GM12865 (cell line): ENCODE measurements at regions not wholly inside any gene's neighbourhood (a gene's known extent, or its start where the extent isn't known, plus 50 kb on each side); places are given as distances from the start of the nearest gene placed in this dataset.

Source experiments
- DNase-seq: peaks from one replicate; pipeline ENCODE4 v3.0.0; 2010; ENCODE audit warnings: low read depth
- H3K4me3 ChIP-seq: 2 replicates; pipeline ENCODE4 v1.5.1; 2011; ENCODE audit warnings: mild to moderate bottlenecking, low read depth, low read length, control low read depth
- TF ChIP-seq, protein P1 (sequence below): IDR thresholded peaks from 2 replicates; pipeline ENCODE4 v1.5.1; 2011; ENCODE audit warnings: low read length, control low read depth, low read depth, inconsistent platforms; ENCODE audit not compliant: insufficient read depth; ENCODE audit errors: missing control alignments

DNA sequence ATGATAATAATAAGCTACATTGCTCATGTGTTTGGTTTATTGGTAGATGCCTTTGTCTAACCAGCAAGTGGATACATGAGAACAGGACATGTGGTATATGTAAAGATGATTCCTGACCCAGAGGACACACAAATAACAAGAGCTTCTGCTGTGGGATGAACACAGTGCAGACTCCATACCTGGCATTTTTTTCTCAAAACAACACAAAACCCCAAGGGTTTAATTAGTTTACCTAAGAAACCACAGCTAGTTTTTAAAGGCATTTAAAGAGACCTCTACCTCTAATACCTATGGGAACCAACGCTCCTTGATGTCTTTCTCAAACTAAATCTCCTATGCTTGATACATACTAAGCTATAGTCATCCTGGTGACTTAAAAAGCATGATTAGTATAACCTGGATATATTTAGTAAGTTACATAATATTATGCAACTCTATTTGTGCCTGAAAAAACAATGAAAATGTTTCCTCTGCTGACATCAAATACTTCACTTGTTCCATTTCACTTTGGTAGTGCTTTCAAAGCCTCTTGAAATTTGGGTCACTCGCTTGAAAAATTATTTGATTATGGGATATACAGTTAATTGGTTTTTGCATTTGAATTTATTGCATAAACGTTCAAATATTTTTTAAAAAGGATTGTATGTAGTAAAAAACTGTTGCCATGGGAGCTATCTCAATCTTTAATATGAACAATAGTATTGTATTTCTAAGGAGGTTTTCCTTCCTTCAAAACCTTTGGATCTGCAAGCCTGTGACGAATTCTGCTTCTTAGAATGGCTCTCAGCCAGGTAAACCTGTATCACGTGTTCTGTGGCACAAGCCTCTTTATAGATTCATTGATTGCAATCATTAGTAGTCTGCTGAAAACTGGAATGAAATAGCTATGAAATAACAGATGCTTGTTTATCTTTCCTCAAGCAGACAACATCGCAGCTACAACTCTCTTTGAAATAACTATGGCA, 233.0 kb upstream of the KCNMB2 start:
- H3K4me3 ChIP-seq, result no peak overlapping the region
- no peak for DNase-seq
- TF ChIP-seq, protein P1, sequence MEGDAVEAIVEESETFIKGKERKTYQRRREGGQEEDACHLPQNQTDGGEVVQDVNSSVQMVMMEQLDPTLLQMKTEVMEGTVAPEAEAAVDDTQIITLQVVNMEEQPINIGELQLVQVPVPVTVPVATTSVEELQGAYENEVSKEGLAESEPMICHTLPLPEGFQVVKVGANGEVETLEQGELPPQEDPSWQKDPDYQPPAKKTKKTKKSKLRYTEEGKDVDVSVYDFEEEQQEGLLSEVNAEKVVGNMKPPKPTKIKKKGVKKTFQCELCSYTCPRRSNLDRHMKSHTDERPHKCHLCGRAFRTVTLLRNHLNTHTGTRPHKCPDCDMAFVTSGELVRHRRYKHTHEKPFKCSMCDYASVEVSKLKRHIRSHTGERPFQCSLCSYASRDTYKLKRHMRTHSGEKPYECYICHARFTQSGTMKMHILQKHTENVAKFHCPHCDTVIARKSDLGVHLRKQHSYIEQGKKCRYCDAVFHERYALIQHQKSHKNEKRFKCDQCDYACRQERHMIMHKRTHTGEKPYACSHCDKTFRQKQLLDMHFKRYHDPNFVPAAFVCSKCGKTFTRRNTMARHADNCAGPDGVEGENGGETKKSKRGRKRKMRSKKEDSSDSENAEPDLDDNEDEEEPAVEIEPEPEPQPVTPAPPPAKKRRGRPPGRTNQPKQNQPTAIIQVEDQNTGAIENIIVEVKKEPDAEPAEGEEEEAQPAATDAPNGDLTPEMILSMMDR, result no peak

DNA sequence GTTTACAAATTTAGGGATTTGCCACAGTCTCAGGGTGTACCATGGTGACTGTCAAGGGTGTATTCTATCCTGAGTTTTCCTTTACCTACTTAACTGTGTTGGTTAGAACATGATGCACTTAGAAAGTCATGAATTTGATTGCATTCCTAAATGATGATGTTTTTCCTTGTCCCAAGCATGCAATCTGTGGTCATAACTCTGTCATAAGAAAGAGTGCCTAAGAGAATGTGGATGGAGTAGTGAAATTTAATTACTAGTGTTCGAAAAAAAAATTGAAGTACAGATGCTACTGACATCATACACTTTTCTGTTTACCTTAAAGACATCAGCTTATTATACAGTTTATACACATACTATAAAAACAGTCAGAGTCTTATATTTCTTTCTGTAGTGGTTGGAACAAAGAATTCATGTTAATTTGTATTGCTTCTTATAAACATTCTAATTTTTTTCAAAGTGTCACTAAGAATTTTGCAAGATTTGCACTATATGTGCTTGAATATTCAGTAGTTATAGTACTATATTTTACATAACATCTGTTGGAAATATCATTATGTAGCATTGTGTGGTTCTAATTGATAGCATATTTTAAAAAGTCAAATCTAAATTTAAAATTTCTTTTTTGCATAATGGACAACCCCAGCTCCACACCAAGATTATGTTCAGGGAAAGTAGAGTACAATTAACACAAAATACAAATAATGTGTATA, 231.3 kb upstream of the KCNMB2 start:
- no peak for DNase-seq
- H3K4me3 ChIP-seq, result no peak overlapping the region
- TF ChIP-seq, protein P1, result no peak

DNA sequence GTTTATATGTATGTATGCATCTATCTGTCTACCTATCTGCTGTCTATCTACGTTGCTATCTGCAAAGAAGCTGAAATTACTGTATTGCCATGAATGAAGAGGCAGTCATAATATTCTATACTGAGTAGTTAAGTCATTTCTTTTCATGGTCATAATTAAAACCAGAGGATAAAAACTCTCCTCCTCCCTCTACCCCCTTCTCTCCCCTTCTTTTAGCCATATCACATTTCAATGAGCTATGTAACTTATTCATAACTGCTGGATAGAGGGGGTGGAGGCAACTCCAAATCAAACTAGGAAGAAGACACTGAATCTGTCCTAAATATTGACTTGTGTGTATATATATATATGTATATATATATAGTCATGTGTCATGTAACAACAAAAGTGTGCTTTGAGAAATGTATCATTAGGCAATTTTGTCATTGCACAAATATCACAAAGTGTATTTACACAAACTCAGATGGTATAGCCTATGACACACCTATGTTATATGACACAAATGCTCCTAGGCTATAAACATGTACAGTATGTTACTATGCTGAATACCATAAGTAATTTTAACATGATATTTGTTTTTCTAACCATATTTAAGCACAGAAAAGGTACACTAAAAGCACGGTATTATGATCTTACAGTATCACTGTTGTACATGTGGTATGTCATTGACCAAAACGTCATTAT, 229.7 kb upstream of the KCNMB2 start:
- no peak for DNase-seq
- no peak overlapping the region for H3K4me3 ChIP-seq
- TF ChIP-seq, protein P1, result no peak

DNA sequence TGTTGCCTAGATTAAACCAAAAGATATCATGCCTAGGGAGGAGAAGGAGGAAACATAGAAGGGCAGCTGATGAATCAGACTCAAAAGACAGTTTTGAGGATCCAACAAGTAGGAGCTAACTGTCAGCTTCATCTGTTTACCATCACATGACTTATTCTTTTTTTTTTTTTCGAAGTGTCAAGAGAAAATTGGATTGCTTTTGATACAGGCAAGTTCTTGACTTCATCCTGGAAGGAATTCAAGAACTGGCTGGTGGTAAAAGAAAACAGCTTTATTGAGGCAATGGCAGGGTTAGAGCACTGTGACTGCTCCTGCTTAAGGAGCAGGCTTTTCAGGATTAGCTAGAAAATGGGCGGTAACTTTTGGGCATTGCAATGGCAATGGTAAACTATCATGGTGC, 227.5 kb upstream of the KCNMB2 start:
- no peak overlapping the region for H3K4me3 ChIP-seq
- TF ChIP-seq, protein P1, result no peak
- no peak for DNase-seq

DNA sequence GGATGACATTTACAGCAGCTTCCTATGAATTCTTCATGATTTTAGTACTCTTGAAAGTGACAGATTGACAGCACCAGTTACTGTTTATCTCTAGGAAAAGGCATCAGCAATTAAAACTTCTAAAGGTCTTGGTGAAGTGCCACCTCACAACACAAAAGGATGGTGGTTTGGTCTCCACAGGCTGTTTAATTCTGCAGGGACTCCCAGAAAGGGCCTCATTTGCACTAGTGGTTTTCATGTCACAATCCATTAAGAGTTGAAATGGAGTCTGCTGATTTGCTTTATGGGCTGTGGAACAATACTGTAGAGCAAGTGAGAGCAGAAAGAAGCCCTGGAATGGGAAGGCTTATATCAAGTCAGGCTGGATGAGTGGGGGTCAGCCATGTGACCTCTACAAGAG, 225.3 kb upstream of the KCNMB2 start:
- TF ChIP-seq, protein P1, result no peak
- no peak for DNase-seq
- no peak overlapping the region for H3K4me3 ChIP-seq

- H3K4me3 ChIP-seq, result no peak overlapping the region
- DNase-seq, result no peak
- TF ChIP-seq, protein P1, result no peak
Observed at GRCh38 chr3:178313716-178314115, 222.5 kb upstream of the KCNMB2 start.
